Activated CD4-positive, alpha-beta T cell treated with anti-CD3 and anti-CD28 coated beads for 36 hours (primary cell): ENCODE measurements at regions not wholly inside any gene's neighbourhood (a gene's known extent, or its start where the extent isn't known, plus 50 kb on each side); places are given as distances from the start of the nearest gene placed in this dataset.

ENCODE experiments used
- ATAC-seq: fragments of 200-7000 bp; cut with Tn5 transposase; one replicate; pipeline ENCODE4 v1.10.0; 2021; ENCODE audit warnings: mild to moderate bottlenecking, moderate library complexity
- CTCF ChIA-PET: fragments of 350-600 bp; sonication (Branson Sonifier 250); formaldehyde crosslinking; loops from one replicate; lab custom pipeline; 2021; ENCODE audit warnings: antibody characterized with exemption; lab: Charles Lee
- POLR2A ChIA-PET: fragments of 350-600 bp; sonication (Branson Sonifier 250); formaldehyde crosslinking; loops from one replicate; lab custom pipeline; 2021; ENCODE audit warnings: antibody characterized with exemption, inconsistent platforms; lab: Charles Lee
- DNase-seq: peaks from one replicate; pipeline ENCODE4 v3.0.0-alpha.2; 2020
- H3K27ac Mint-ChIP-seq: one replicate; pipeline ENCODE4 v1.8.0; 2021; ENCODE audit warnings: mixed read lengths
- H3K27me3 Mint-ChIP-seq: one replicate; pipeline ENCODE4 v1.8.0; 2021; ENCODE audit warnings: mixed read lengths
- H3K36me3 Mint-ChIP-seq: one replicate; pipeline ENCODE4 v1.8.0; 2021; ENCODE audit warnings: low read depth, mixed read lengths
- H3K4me1 Mint-ChIP-seq: one replicate; pipeline ENCODE4 v1.8.0; 2021; ENCODE audit warnings: mixed read lengths
- H3K4me3 Mint-ChIP-seq: one replicate; pipeline ENCODE4 v1.8.0; 2021; ENCODE audit warnings: mild to moderate bottlenecking, moderate library complexity, mixed read lengths
- H3K9me3 Mint-ChIP-seq: one replicate; pipeline ENCODE4 v1.8.0; 2021; ENCODE audit warnings: low read depth, mixed read lengths
- intact Hi-C, 2 experiments: fragments of 100-400 bp; cut with DNase I in 1 of 2; cut with micrococcal nuclease in 1 of 2; formaldehyde crosslinking; loops; one replicate each; pipeline versions ENCODE4 v1.14.2 to v1.15.1; 2022 to 2024; cut with DNase I, micrococcal nuclease

DNA sequence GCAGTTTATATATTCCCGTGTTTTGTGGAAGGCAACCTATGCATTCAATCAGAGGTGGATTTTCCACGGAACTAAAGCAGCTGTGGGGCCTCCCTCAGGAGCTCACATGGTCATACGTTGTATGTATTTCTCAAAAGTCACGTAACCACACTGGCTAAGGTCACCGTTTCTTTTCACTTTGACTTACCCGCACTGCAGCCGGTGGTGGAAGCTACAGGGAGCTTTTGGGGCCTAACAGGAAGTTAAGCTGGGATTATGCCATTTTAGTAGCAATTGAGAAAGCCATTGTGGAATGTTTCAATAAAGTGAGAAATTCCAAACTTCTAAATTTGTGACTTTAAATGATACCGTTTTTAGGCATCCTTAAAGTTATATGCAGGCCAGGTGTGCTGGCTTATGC lies 111.2 kb upstream of the KLF6 start:
- DNase-seq (no peak), ATAC-seq (no peak)
- Mint-ChIP-seq H3K9me3 (no peaks in the 10 kb centered on the region), H3K27ac (no peak overlapping the region), H3K27me3 (no peaks in the 10 kb centered on the region), H3K4me1 (peaks cover 32% of the 10 kb centered on the region), H3K4me3 (no peak overlapping the region), H3K36me3 (no peaks in the 10 kb centered on the region)
- POLR2A ChIA-PET = interaction anchor here (0.6 kb wide), 1 partner anchor 59 kb away, joined by 3 read pairs; no protein-coding TSS in a partner anchor
- CTCF ChIA-PET = no interaction called here
- intact Hi-C loops = no loop called here

- intact Hi-C loops = no loop called here
- POLR2A ChIA-PET = no interaction called here
- no peaks in the 10 kb centered on the region for H3K27me3 Mint-ChIP-seq
- ATAC-seq (no peak), DNase-seq (no peak)
- CTCF ChIA-PET = interaction anchor here (0.6 to 1.0 kb wide), 3 partner anchors 19 to 33 kb away, joined by 3 to 4 read pairs (median 3); no protein-coding TSS in a partner anchor
- H3K4me3 Mint-ChIP-seq = no peak overlapping the region
- no peaks in the 10 kb centered on the region for H3K36me3 Mint-ChIP-seq
- H3K4me1 Mint-ChIP-seq = peaks cover 31% of the 10 kb centered on the region
- H3K27ac Mint-ChIP-seq = peak overlapping the region; percentile 60
- no peaks in the 10 kb centered on the region for H3K9me3 Mint-ChIP-seq
These were observed 110.1 kb upstream of the KLF6 start for GRCh38 chr10:3895045-3895631.

- H3K27me3 Mint-ChIP-seq = no peaks in the 10 kb centered on the region
- H3K4me1 Mint-ChIP-seq = peaks cover 35% of the 10 kb centered on the region
- ATAC-seq (no peak), DNase-seq (no peak)
- peak overlapping the region; percentile 31 for H3K27ac Mint-ChIP-seq
- no peaks in the 10 kb centered on the region for H3K36me3 Mint-ChIP-seq
- H3K4me3 Mint-ChIP-seq = no peak overlapping the region
- intact Hi-C loops = loop anchor here in 1 of 2 experiments (5.0 kb wide), 1 partner anchor 38 kb away; no protein-coding TSS in a partner anchor
- ChIA-PET CTCF (interaction anchor here (0.5 to 1.0 kb wide), 3 partner anchors 18 to 82 kb away, joined by 3 to 4 read pairs (median 3); no protein-coding TSS in a partner anchor), POLR2A (no interaction called here)
- no peaks in the 10 kb centered on the region for H3K9me3 Mint-ChIP-seq
These were observed 109.0 kb upstream of the KLF6 start for GRCh38 chr10:3893901-3894563.

- no peak overlapping the region for H3K4me3 Mint-ChIP-seq
- no peaks in the 10 kb centered on the region for H3K9me3 Mint-ChIP-seq
- ATAC-seq = peak; percentile 55
- peaks cover 41% of the 10 kb centered on the region for H3K4me1 Mint-ChIP-seq
- H3K36me3 Mint-ChIP-seq = no peaks in the 10 kb centered on the region
- no peak for DNase-seq
- ChIA-PET CTCF (interaction anchor here (0.6 to 1.6 kb wide), 2 partner anchors 16 to 37 kb away, joined by 3 to 5 read pairs; no protein-coding TSS in a partner anchor), POLR2A (no interaction called here)
- peak overlapping the region; percentile 81 for H3K27ac Mint-ChIP-seq
- intact Hi-C loops = loop anchor here in 1 of 2 experiments (5.0 kb wide), 1 partner anchor 40 kb away; no protein-coding TSS in a partner anchor
- H3K27me3 Mint-ChIP-seq = no peaks in the 10 kb centered on the region
These were observed 107.7 kb upstream of the KLF6 start for GRCh38 chr10:3892440-3893425.

GRCh38 chr10:3891396-3891795 lies 106.4 kb upstream of the KLF6 start:
- no peak overlapping the region for H3K27ac Mint-ChIP-seq
- H3K9me3 Mint-ChIP-seq = no peaks in the 10 kb centered on the region
- no peak overlapping the region for H3K4me3 Mint-ChIP-seq
- CTCF ChIA-PET = no interaction called here
- H3K36me3 Mint-ChIP-seq = no peaks in the 10 kb centered on the region
- H3K27me3 Mint-ChIP-seq = no peaks in the 10 kb centered on the region
- DNase-seq = no peak
- intact Hi-C loops = loop anchor here in 1 of 2 experiments (5.0 kb wide), 1 partner anchor 41 kb away; no protein-coding TSS in a partner anchor
- H3K4me1 Mint-ChIP-seq = peaks cover 49% of the 10 kb centered on the region
- ATAC-seq = no peak
- POLR2A ChIA-PET = no interaction called here

DNA sequence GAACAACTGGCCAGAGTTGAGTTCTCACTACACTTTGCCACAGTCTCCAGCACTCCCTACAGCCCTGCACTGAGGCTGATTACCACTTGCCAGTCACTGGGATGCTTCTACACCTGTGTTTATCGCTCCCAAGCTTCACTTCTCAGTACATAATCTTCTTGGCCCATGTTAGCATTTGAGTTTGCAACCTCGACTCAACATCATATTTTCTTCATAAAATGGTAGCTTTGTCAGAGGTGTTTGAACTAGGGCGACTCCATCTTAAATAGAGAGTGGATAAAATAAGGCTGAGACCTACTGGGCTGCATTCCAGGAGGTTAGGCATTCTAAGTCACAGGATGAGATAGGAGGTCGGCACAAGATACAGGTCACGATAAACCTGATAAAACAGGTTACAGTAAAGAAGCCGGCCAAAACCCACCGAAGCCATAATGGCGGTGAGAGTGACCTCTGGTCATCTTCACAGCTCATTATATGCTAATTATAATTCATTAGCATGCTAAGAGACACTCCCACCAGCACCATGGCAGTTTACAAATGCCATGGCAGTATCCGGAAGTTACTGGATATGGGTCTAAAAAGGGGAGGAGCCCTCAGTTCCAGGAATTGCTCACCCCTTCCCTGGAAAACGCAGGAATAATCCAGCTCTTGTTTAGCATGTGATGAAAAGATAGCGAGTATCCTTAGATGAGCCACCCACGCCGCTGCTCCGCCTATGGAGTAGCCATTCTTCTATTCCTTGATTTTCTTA lies 105.8 kb upstream of the KLF6 start:
- H3K36me3 Mint-ChIP-seq = no peaks in the 10 kb centered on the region
- ATAC-seq = no peak
- no peak for DNase-seq
- ChIA-PET CTCF (no interaction called here), POLR2A (no interaction called here)
- H3K4me3 Mint-ChIP-seq = no peak overlapping the region
- intact Hi-C loops = loop anchor here in 1 of 2 experiments (5.0 kb wide), 1 partner anchor 42 kb away; no protein-coding TSS in a partner anchor
- peaks cover 49% of the 10 kb centered on the region for H3K4me1 Mint-ChIP-seq
- no peaks in the 10 kb centered on the region for H3K27me3 Mint-ChIP-seq
- H3K9me3 Mint-ChIP-seq = no peaks in the 10 kb centered on the region
- no peak overlapping the region for H3K27ac Mint-ChIP-seq

- no peaks in the 10 kb centered on the region for H3K9me3 Mint-ChIP-seq
- no peak for DNase-seq
- no peaks in the 10 kb centered on the region for H3K36me3 Mint-ChIP-seq
- H3K4me3 Mint-ChIP-seq = no peak overlapping the region
- H3K4me1 Mint-ChIP-seq = peaks cover 46% of the 10 kb centered on the region
- ChIA-PET POLR2A (no interaction called here), CTCF (interaction anchor here (1.5 kb wide), 1 partner anchor 15 kb away, joined by 6 read pairs; no protein-coding TSS in a partner anchor)
- intact Hi-C loops = loop anchor here in 1 of 2 experiments (5.0 kb wide), 1 partner anchor 42 kb away; no protein-coding TSS in a partner anchor
- no peak for ATAC-seq
- H3K27me3 Mint-ChIP-seq = no peaks in the 10 kb centered on the region
- H3K27ac Mint-ChIP-seq = no peak overlapping the region
These were observed 105.0 kb upstream of the KLF6 start for GRCh38 chr10:3889961-3890522.

DNA sequence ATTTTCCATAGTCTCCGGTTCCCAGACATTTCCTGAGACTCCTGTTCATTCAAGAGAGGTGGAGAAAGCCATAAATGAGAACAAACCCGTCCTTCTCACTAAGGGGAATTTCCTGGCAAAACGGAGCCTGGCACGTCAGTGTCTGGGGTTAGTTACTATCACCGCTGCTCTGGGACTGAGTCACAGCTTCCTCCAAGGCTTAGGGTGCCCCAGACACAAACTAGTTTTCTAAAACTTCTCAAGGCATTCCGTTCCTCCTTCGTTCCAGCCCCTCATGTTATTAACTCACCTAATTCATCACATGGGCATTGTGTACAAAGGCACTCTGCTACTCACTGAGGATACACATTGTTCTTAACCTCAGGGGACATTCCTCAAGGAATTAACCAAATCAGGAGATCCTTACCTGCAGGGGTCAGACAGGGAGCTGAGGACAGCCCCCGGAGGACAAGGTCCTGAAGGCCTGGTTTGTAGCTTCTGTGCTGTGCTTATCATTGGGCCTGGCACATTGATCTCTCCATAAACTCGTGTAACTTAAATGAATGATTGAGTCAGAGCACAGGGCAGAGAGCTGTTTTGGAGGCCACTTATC lies 103.0 kb upstream of the KLF6 start:
- Mint-ChIP-seq H3K4me1 (peaks cover 38% of the 10 kb centered on the region), H3K27ac (peak overlapping the region; percentile 93), H3K27me3 (peaks cover 3% of the 10 kb centered on the region), H3K9me3 (no peaks in the 10 kb centered on the region), H3K36me3 (peaks cover 1% of the 10 kb centered on the region), H3K4me3 (peak overlapping the region; percentile 28)
- POLR2A ChIA-PET = interaction anchor here (0.7 to 1.3 kb wide), 5 partner anchors 13 to 103 kb away, joined by 3 to 13 read pairs (median 6); partner anchors contain the start of gene KLF6
- peak; percentile 72 for DNase-seq
- CTCF ChIA-PET = interaction anchor here (1.7 kb wide), 1 partner anchor 72 kb away, joined by 4 read pairs; no protein-coding TSS in a partner anchor
- peak; percentile 83 for ATAC-seq
- intact Hi-C loops = no loop called here

GRCh38 chr10:3887404-3887803 lies 102.4 kb upstream of the KLF6 start:
- peaks cover 32% of the 10 kb centered on the region for H3K4me1 Mint-ChIP-seq
- H3K36me3 Mint-ChIP-seq = peaks cover 1% of the 10 kb centered on the region
- peak; percentile 37 for ATAC-seq
- intact Hi-C loops = no loop called here
- H3K27ac Mint-ChIP-seq = peak overlapping the region; percentile 93
- ChIA-PET POLR2A (interaction anchor here (0.7 to 1.3 kb wide), 4 partner anchors 12 to 76 kb away, joined by 3 to 13 read pairs (median 5); no protein-coding TSS in a partner anchor), CTCF (interaction anchor here (1.7 kb wide), 1 partner anchor 73 kb away, joined by 4 read pairs; no protein-coding TSS in a partner anchor)
- DNase-seq = no peak
- peaks cover 3% of the 10 kb centered on the region for H3K27me3 Mint-ChIP-seq
- no peaks in the 10 kb centered on the region for H3K9me3 Mint-ChIP-seq
- peak overlapping the region; percentile 28 for H3K4me3 Mint-ChIP-seq
